GM18907 (cell line): ENCODE measurements at regions not wholly inside any gene's neighbourhood (a gene's known extent, or its start where the extent isn't known, plus 50 kb on each side); places are given as distances from the start of the nearest gene placed in this dataset.

ENCODE experiments used
- ATAC-seq: cut with Tn5 transposase; IDR thresholded peaks from one replicate; pipeline ENCODE4 v1.9.1; 2021; ENCODE audit warnings: mild to moderate bottlenecking, moderate library complexity; ENCODE audit not compliant: unreplicated experiment

DNA sequence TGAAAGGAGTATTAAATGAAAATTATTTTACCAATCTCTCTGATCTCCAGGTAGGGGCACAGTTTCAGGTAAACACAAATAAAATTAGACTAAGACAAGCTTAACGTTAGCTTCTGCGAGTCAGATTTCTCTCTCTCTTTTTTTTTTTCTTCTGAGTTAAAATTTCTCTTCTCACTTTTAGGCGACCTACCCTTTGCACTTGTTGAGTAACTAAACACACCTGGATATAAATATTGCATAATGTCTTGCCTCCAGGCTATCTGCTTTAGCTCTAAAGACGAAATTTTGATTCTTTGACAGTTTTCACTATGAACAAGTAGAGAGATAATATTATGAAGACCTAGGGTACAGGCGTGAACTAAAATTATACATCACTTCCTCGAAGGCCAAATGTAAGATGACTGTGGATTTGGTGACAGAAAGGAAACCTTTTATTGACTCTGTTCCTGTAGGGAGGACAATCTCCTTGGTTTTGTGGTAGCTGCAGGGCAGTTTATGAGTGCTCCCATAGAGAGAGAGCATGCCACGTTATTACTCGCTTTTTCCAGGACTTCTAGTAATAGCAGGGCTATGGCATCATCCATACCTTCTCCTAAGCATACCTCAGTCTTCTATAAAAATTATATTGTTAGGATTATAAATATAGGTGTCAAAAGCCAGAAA lies 303.8 kb upstream of the NEGR1 start:
- no peak for ATAC-seq

DNA sequence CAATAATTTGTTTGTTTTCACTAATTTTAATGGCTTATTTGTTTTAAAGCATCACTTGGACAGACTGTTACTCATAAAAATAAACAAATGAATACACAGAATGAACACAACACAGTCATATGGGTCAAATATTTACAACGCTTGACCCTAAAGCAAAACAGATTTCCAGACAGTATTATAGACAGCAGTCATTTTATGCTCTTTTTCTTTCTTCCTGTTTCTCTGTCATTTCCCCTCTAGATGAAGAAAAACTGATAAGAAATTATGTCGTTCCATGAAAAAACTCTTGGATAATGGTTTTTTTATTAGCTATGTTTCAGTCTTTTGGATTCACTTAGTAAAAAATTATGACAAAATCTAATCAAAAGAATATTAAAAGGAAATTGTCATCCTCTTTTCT lies 297.3 kb upstream of the NEGR1 start:
- no peak for ATAC-seq

- ATAC-seq = no peak
Observed at GRCh38 chr1:72570815-72571214, 288.5 kb upstream of the NEGR1 start.

DNA sequence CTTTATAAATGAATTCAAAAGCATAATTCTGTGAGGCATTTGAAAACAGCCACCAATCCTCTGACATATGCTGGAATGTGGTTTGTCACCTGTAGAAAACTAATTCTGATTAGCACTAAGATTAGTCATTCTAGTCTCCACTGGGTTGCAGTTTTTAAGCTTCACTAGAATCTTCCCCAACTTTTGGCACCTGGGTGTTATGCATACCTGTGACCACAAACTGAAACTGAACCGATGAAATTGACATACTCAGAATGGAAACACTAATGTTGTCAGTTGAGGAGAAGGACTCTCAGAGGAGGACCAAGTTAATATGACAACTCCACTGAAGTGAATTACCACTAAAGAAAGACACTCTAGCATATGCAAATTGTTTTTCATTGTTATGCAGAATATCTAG lies 285.8 kb upstream of the NEGR1 start:
- ATAC-seq = no peak

DNA sequence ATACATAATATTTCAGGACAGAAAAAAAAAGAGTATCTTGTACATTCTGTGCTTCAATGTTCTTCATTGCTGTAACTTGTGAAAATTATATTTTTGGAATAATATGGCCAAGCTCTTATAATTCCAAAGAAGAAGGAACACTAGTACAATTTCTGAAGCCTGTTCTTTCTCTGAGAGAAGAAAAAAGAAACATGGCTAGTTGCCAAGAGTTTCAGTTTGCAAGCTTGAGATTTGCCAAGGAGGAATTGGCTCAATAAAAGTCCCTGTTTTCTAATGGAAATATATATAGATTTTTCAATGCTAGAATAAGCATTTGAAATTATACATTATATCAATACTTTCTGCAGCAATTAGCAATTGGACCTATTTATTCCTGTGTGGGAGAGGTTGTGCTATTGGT lies 285.2 kb upstream of the NEGR1 start:
- ATAC-seq = no peak

DNA sequence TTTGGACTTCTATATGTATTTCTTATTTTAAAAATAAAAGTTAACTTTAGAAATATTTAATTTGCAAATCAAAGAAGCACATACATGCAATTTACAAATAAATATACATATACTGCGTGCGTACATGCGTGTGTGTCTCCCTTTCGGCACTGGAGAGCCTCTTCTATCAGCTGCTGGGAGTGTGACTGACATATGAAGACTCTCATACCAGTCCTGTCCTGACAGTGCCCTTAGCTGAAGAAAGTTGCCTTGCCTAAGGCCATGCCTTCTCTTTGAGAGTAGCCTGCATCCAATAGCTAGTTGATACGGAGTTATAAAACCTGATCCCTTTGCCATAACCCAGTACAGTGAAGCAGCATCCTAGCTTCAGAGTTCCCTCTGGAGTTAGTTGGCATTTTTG lies 282.4 kb upstream of the NEGR1 start:
- no peak for ATAC-seq

GRCh38 chr1:72557446-72558049 lies 275.2 kb upstream of the NEGR1 start:
- ATAC-seq = no peak

DNA sequence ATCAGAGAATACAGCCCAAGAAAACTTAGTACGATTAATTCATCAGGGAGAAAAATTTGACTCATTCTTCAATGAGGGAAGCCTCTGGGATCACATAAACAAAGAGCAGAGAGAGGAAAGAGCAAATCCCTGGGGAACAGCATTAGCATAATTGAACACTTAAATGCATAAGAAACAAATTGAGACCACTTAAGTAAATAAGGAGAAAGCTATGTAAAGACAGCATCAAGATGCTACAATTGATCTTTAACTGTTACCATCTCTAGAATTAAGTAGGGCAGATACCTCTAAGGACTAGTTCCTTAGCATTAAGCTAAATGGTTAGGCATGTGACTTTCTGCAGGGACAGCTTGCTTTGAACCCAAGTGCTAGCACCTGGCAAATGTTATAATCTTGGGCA lies 265.1 kb upstream of the NEGR1 start:
- ATAC-seq = no peak

DNA sequence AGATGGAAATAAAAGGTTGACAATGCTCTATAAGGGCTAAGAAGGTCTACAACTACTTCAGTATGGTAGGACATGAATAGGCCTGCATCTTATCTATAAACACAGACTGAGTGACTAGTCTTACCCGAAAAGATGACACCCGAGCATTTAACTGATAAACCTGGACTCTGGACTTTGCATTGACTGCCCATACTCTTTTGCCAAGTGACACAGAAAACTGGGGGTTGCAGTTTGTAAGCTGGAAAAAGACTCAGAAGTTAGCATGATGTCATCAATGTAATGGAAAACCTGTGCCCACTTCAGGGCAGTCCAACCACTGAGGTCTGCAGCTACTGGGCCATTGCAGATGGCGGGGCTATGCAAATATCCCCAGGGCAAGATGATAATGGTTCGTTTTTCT lies 258.3 kb upstream of the NEGR1 start:
- no peak for ATAC-seq

GRCh38 chr1:72535470-72535869 lies 253.1 kb upstream of the NEGR1 start:
- ATAC-seq = no peak

- no peak for ATAC-seq
Observed at GRCh38 chr1:72530646-72531045, 248.3 kb upstream of the NEGR1 start.

- no peak for ATAC-seq
Observed at GRCh38 chr1:72526926-72527325, 244.6 kb upstream of the NEGR1 start.

DNA sequence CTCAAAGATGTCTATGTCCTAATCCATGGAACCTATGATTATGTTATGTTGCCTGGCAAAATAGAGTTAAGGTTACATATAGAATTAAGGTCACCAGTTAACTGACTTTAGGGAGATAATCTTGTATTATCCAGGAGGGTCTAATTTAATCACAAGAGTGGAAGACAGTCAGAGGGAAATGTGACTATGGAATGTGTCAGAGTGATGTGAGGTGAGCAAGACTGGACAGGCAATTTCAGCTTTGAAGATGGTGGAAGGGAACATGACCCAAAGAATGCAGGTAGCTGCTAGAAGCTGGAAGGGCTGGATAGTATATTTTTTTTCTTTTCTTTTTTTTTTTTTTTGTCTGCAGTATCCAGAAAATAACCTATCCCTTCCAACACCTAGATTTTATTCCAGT lies 241.7 kb upstream of the NEGR1 start:
- no peak for ATAC-seq

DNA sequence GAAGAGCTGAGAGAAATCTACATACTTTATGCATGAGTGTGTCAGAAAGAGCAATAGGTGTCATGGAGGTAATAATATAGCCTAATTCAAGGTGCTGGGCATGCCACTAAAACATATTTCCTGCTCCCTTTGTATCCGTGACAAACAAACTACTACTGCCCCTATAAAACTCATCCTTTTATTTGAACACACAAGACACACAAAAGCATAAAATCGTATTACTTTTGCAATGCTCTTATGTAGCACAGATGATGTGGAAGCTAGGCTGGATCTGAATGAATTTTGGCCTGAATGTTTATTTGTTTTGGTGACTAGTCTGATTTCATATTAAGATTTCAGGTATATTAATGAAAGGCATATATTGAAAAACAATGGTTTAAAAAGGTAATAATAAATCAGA lies 239.3 kb upstream of the NEGR1 start:
- no peak for ATAC-seq

GRCh38 chr1:72516826-72517225 lies 234.5 kb upstream of the NEGR1 start:
- ATAC-seq = no peak

GRCh38 chr1:72516264-72516663 lies 233.9 kb upstream of the NEGR1 start:
- no peak for ATAC-seq

GRCh38 chr1:72498371-72498770 lies 216.0 kb upstream of the NEGR1 start:
- no peak for ATAC-seq

DNA sequence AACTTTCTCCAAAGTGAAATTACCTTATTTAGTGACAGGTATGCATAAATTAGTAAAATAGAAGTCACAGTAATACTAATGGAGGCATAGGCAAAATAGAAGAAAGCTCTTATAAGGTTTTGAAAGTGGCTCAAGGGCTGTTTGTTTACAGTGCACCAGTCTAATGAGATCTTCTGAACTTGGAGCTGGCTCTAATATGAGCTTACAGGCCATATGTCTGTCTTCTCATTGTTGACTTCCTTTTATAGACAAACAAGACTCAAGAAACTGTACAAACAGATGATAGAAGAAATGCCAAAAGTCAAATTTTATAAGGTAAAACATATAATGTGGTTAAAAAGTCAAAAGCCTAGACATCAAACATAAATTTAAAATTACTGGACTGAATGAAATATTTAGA lies 207.5 kb upstream of the NEGR1 start:
- no peak for ATAC-seq

DNA sequence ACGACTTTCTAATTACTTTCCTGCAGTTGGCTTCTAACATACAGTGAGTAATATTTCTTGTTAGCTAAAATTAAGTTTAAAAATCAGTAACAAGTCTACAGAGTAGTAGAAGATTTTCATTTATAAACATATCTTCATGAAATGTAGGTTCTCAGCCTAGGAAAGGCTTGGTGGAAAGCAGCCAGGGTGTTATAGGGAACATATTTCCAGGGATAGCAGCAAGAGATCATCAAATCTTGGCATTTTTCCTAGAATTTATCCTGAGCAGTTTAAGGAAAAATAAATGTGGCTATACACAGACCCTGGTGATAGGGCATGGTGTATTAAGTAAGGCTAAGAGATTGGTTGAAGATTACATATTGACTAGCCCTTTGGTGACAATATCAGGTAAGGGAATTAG lies 203.5 kb upstream of the NEGR1 start:
- ATAC-seq = no peak

DNA sequence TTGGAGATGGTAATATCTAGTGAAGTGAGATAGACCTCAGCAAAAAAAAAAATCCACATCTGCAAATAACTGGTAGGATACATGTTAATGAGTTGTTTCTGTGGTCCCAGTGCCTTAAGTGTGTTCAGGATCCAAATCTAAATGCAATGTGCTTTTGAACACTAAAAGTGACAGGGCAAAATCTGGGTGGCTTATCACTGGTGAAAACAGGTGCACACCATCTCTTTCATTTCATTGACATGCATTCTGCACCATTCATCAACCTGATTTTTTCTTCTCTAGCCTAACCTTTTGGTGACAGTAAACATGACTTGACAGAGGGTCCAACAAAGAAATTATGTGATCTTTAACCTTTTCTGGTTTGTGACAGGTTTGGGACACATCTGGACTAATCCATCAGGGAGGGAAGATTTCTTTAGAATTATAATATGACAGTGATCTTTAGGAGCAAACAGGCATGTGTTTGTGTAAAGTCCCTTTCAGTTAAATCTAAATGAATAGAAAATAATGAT lies 201.6 kb upstream of the NEGR1 start:
- no peak for ATAC-seq

DNA sequence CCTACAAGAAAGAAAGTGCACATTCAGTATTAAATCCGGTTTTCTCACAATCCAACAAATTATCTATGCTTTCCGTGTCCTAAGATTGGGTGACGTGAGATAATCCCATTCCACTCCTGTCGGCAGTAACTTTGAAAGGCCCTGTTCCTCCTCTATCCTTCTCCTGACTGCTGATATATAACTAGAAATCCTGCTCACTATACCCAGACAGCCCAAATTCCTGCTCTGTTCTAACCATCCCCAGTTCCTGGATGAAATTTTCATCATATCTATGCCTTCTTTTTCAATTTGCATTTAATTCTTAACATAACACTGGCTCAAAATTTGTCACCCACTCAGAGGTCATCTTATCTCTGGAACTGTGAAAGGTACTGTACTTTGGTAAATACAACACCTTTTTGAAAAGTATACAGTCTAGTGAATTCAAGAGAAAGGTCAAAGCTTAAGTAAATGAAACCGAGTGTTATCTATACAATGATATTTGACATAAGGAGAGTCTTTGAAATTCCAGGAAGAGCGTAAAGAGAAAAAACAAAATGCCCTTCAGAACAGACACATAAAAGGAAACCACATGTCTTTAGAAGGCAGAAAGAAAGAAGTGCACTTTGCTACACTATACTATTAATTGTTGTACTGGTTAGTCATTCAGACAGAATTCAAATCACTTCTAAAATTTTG lies 200.5 kb upstream of the NEGR1 start:
- ATAC-seq = no peak

DNA sequence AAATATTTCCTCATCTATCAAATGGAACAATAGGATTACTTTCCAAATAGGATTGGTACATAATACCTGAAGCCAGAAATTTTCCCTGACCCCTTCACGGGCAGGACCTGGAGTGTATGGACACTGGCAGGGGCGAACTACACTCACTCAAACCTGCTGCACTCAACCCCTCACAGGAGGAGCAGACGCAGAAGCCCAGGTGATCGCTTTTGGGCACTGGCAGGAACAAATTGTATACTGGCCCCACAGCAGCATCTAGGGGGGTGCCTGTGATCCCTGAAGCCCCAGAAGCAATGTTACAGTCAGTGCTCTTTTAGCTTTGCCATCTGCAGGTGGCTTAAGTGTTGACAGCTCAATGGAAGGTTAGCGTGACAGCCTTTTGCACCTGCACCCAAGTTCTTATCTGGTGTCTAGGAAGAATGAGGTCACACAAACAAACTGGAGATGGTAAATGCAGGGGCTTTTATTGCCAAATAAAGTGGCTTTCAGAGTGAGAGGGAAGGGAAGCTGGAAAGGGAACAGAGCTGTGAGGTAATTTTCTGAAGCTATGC lies 199.2 kb upstream of the NEGR1 start:
- no peak for ATAC-seq
